HL-60 (cell line): ENCODE measurements at regions not wholly inside any gene's neighbourhood (a gene's known extent, or its start where the extent isn't known, plus 50 kb on each side); places are given as distances from the start of the nearest gene placed in this dataset.

ENCODE experiments used
- DNase-seq, 2 experiments: peaks; one replicate each; pipeline ENCODE4 v3.0.0-alpha.2; 2010 to 2020; ENCODE audit warnings: low read depth in 1 of 2, low spot score in 1 of 2
- H3K27ac ChIP-seq: fragments of 250-450 bp; sonication (Bioruptor Pico); replicated peaks from 2 replicates; pipeline ENCODE4 v1.5.1; 2020; ENCODE audit warnings: mild to moderate bottlenecking, moderate library complexity
- H3K27me3 ChIP-seq: fragments of 250-450 bp; sonication (Bioruptor Pico); 2 replicates; pipeline ENCODE4 v1.5.1; 2021; ENCODE audit warnings: mild to moderate bottlenecking, moderate library complexity; ENCODE audit not compliant: insufficient read depth, poor library complexity, severe bottlenecking
- H3K4me3 ChIP-seq: replicated peaks from 2 replicates; pipeline ENCODE4 v1.5.1; 2011; ENCODE audit warnings: mild to moderate bottlenecking, control low read depth, low read length; ENCODE audit not compliant: insufficient read depth
- CTCF ChIP-seq: IDR thresholded peaks from one replicate; pipeline ENCODE4 v1.5.1; 2011; ENCODE audit warnings: low read length, control low read depth, inconsistent platforms; ENCODE audit not compliant: insufficient read depth
- GABPA ChIP-seq: IDR thresholded peaks from 2 replicates; pipeline ENCODE4 v1.6.1; 2012; ENCODE audit warnings: low read depth
- POLR2AphosphoS5 ChIP-seq: IDR thresholded peaks from 2 replicates; pipeline ENCODE4 v1.6.1; 2012; ENCODE audit warnings: low read depth
- SPI1 ChIP-seq: IDR thresholded peaks from 2 replicates; pipeline ENCODE4 v1.6.1; 2012; ENCODE audit warnings: low read depth, mild to moderate bottlenecking, borderline replicate concordance
- TF ChIP-seq, protein P1 (sequence below): IDR thresholded peaks from 2 replicates; pipeline ENCODE4 v1.6.1; 2012; ENCODE audit warnings: low read depth; ENCODE audit not compliant: insufficient replicate concordance

DNA sequence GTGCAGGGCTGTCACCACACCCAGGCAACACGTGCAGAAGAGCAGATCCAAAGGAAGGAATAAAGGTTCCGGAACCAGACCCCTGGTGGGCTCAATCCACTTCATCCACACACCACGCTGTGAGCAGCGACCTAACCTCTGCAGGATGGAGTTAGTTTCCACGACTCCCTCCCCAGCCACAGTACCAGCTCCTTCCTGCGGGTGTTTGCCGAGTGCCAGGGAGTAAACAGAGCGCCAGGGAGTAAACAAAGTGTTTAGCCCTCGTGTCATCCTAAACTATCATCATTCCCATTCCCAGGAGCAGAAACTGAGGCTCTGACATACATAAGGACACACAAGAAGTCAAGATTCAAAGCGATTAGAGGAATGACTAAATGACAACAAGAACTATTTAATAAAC is 261.3 kb downstream of the MN1 start:
- Histone ChIP-seq H3K27ac (no peak overlapping the region), H3K4me3 (no peak overlapping the region), H3K27me3 (no peaks in the 10 kb centered on the region)
- no peak for DNase-seq
- TF ChIP-seq CTCF (no peak), SPI1 (no peak), POLR2AphosphoS5 (no peak), GABPA (no peak)
- TF ChIP-seq, protein P1, sequence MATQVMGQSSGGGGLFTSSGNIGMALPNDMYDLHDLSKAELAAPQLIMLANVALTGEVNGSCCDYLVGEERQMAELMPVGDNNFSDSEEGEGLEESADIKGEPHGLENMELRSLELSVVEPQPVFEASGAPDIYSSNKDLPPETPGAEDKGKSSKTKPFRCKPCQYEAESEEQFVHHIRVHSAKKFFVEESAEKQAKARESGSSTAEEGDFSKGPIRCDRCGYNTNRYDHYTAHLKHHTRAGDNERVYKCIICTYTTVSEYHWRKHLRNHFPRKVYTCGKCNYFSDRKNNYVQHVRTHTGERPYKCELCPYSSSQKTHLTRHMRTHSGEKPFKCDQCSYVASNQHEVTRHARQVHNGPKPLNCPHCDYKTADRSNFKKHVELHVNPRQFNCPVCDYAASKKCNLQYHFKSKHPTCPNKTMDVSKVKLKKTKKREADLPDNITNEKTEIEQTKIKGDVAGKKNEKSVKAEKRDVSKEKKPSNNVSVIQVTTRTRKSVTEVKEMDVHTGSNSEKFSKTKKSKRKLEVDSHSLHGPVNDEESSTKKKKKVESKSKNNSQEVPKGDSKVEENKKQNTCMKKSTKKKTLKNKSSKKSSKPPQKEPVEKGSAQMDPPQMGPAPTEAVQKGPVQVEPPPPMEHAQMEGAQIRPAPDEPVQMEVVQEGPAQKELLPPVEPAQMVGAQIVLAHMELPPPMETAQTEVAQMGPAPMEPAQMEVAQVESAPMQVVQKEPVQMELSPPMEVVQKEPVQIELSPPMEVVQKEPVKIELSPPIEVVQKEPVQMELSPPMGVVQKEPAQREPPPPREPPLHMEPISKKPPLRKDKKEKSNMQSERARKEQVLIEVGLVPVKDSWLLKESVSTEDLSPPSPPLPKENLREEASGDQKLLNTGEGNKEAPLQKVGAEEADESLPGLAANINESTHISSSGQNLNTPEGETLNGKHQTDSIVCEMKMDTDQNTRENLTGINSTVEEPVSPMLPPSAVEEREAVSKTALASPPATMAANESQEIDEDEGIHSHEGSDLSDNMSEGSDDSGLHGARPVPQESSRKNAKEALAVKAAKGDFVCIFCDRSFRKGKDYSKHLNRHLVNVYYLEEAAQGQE: no peak

GRCh38 chr22:27540656-27541396 is 260.7 kb downstream of the MN1 start:
- Histone ChIP-seq H3K4me3 (no peak overlapping the region), H3K27me3 (no peaks in the 10 kb centered on the region), H3K27ac (no peak overlapping the region)
- no peak for TF ChIP-seq SPI1
- TF ChIP-seq CTCF: no peak
- no peak for TF ChIP-seq POLR2AphosphoS5
- TF ChIP-seq GABPA: no peak
- TF ChIP-seq, protein P1: no peak
- no peak for DNase-seq

DNA sequence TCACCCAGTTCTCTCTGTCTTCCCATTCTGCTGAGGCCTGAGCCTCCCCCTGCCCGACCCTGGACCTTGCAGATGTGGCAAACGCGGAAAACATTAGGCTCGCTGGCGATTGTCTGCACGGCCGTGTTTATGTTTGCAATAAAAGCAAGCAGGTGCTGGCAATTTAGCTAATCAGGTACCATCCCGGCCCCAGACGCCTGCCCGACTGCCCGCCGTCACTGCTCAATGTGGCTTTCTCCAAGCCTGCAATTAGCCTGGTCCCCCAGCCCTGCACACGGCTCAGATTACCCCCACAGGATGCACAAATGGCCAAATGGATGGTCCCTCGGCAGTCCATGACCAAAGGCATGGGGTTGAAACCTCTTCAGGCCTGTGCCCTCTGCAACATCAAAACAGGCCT is 259.7 kb downstream of the MN1 start:
- H3K27me3 ChIP-seq: no peaks in the 10 kb centered on the region
- TF ChIP-seq CTCF: no peak
- TF ChIP-seq, protein P1: no peak
- no peak for TF ChIP-seq SPI1
- no peak for TF ChIP-seq POLR2AphosphoS5
- TF ChIP-seq GABPA: no peak
- H3K4me3 ChIP-seq: no peak overlapping the region
- no peak overlapping the region for H3K27ac ChIP-seq
- DNase-seq: no peak
